Esophagus muscularis mucosa (tissue), 4 donors: ENCODE measurements at regions not wholly inside any gene's neighbourhood (a gene's known extent, or its start where the extent isn't known, plus 50 kb on each side); places are given as distances from the start of the nearest gene placed in this dataset.

Experiments used
- DNase-seq: peaks from one replicate; pipeline ENCODE4 v3.0.0-alpha.2; 2017; ENCODE audit errors: extremely low spot score
- H3K27ac ChIP-seq, 4 donors: fragments of 200-600 bp; sonication (generic); replicated peaks in 1 of 4; 1 replicate in 3 of 4; 2 replicates in 1 of 4; pipeline ENCODE4 v1.5.1; 2016 to 2019; ENCODE audit warnings: mild to moderate bottlenecking in 1 of 4
- H3K27me3 ChIP-seq, 4 donors: fragments of 200-600 bp; sonication (generic); one replicate each; pipeline versions ENCODE4 v1.5.1 to v1.6.0; 2016 to 2019
- H3K36me3 ChIP-seq, 4 donors: fragments of 200-600 bp; sonication (generic); one replicate each; pipeline ENCODE4 v1.5.1; 2016 to 2019
- H3K4me1 ChIP-seq, 4 donors: fragments of 200-600 bp; sonication (generic); one replicate each; pipeline ENCODE4 v1.5.1; 2016 to 2019
- H3K4me3 ChIP-seq, 4 donors: fragments of 200-600 bp; sonication (generic); 1 replicate in 2 of 4; 2 replicates in 2 of 4; pipeline ENCODE4 v1.5.1; 2016 to 2019; ENCODE audit warnings: mild to moderate bottlenecking in 4 of 4, moderate library complexity in 1 of 4
- H3K9me3 ChIP-seq, 4 donors: fragments of 200-600 bp; sonication (generic); 1 replicate in 3 of 4; 2 replicates in 1 of 4; pipeline ENCODE4 v1.5.1; 2016 to 2019
- EP300 ChIP-seq: sonication (generic); formaldehyde crosslinking; IDR thresholded peaks from one replicate; pipeline ENCODE4 v1.6.1; 2017; ENCODE audit warnings: antibody characterized with exemption
- POLR2A ChIP-seq: fragments of 450-650 bp; IDR thresholded peaks from one replicate; pipeline ENCODE4 v1.6.1; 2017; ENCODE audit warnings: antibody characterized with exemption, moderate library complexity, mild to moderate bottlenecking, low read depth
- POLR2AphosphoS5 ChIP-seq, 2 donors: sonication (generic); formaldehyde crosslinking; IDR thresholded peaks; one replicate each; pipeline ENCODE4 v1.6.1; 2017; ENCODE audit warnings: antibody characterized with exemption in 2 of 2
- WGBS: methylation state at CpG from one replicate; pipeline ENCODE4 v1.1.5; 2018; 5-methylcytosine and 5-hydroxymethylcytosine counted together
- intact Hi-C: fragments of 100-400 bp; cut with DNase I; formaldehyde crosslinking; loops from one replicate; pipeline ENCODE4 v1.15.1; 2023
- TF ChIP-seq, protein P1 (sequence below), 3 experiments: fragments of 200-600 bp in 2 of 3; fragments of 450-650 bp in 1 of 3; sonication (generic) in 2 of 3; IDR thresholded peaks; one replicate each; pipeline ENCODE4 v1.5.1; 2017 to 2019; ENCODE audit warnings: antibody characterized with exemption in 3 of 3, mild to moderate bottlenecking in 2 of 3, moderate library complexity in 1 of 3

GRCh38 chr2:121998751-121999150, 243.3 kb downstream of the TSN start:
- no peak overlapping the region for H3K27ac ChIP-seq
- 79% methylated on average over 3 of the region's 4 CpGs for WGBS

GRCh38 chr2:121999264-121999663, 243.8 kb downstream of the TSN start:
- no peak for DNase-seq
- intact Hi-C loops, result no loop called here
- no peaks in the 10 kb centered on the region for H3K27me3 ChIP-seq
- peaks cover 0 to 12% (median 4%) of the 10 kb centered on the region in 4 donors for H3K4me1 ChIP-seq
- no peak for TF ChIP-seq POLR2AphosphoS5 (IDR thresholded peaks at IDR 0.05)
- TF ChIP-seq, protein P1, sequence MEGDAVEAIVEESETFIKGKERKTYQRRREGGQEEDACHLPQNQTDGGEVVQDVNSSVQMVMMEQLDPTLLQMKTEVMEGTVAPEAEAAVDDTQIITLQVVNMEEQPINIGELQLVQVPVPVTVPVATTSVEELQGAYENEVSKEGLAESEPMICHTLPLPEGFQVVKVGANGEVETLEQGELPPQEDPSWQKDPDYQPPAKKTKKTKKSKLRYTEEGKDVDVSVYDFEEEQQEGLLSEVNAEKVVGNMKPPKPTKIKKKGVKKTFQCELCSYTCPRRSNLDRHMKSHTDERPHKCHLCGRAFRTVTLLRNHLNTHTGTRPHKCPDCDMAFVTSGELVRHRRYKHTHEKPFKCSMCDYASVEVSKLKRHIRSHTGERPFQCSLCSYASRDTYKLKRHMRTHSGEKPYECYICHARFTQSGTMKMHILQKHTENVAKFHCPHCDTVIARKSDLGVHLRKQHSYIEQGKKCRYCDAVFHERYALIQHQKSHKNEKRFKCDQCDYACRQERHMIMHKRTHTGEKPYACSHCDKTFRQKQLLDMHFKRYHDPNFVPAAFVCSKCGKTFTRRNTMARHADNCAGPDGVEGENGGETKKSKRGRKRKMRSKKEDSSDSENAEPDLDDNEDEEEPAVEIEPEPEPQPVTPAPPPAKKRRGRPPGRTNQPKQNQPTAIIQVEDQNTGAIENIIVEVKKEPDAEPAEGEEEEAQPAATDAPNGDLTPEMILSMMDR (IDR thresholded peaks at IDR 0.05), result no peak
- TF ChIP-seq POLR2A, result no peak
- TF ChIP-seq EP300, result no peak
- H3K36me3 ChIP-seq, result no peaks in the 10 kb centered on the region
- 22% methylated on average over 5 of the region's 6 CpGs for WGBS
- no peak overlapping the region for H3K4me3 ChIP-seq
- H3K27ac ChIP-seq, result no peak overlapping the region
- H3K9me3 ChIP-seq, result no peaks in the 10 kb centered on the region

More at GRCh38 chr2:121998751-121999150, 243.3 kb downstream of the TSN start:
- H3K4me3 ChIP-seq, result no peak overlapping the region
- TF ChIP-seq EP300, result no peak
- no peak for TF ChIP-seq POLR2A
- no peak for TF ChIP-seq POLR2AphosphoS5 (IDR thresholded peaks at IDR 0.05)
- TF ChIP-seq, protein P1 (IDR thresholded peaks at IDR 0.05), result no peak
- no peaks in the 10 kb centered on the region for H3K9me3 ChIP-seq
- no peaks in the 10 kb centered on the region for H3K27me3 ChIP-seq
- intact Hi-C loops, result no loop called here
- H3K36me3 ChIP-seq, result no peaks in the 10 kb centered on the region
- peaks cover 0 to 12% (median 4%) of the 10 kb centered on the region in 4 donors for H3K4me1 ChIP-seq
- DNase-seq, result peak; percentile 79

DNA sequence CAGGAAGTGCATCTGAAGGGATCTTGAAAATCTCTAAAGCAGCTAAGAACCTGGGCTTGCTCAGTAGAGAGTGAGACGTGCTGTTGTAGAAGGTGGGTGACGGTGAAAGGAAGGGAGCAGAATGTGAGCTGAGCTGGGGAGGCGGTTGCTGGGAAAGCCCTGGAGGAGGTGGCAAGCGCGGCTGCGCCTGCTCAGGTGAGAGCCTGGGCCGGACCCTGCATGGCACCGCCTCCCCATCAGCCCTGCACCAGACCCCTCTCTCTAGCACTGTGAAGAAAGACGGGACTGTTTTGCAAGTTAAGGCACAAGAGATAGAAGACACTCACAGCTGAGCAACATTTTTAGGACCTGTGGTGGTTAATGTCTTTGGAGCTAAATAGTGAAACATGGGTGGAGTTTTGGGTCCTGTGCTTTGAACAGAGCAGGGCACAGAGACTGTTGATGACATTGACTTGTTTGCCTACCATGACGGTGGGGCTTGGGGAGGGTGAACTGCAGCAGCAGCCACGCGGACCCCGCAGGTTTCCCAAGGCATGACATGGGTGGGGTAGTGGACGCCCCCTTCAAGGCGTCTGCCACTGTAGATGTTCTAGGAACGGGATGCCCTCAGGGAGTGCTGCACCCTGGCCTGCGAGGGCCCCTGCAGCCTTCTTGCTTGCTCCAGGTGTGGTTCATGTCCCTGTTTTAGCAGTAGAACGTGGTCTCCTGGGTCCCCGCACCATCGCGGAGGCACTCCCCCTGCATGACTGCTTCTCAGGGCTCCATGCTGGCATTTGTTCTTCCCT, 245.3 kb downstream of the TSN start:
- Histone ChIP-seq H3K27ac (no peak overlapping the region), H3K27me3 (no peaks in the 10 kb centered on the region), H3K4me3 (no peak overlapping the region), H3K36me3 (no peaks in the 10 kb centered on the region), H3K9me3 (no peaks in the 10 kb centered on the region), H3K4me1 (peaks cover 0 to 12% (median 4%) of the 10 kb centered on the region in 4 donors)
- WGBS, result 93% methylated on average over 16 of the region's 21 CpGs
- intact Hi-C loops, result no loop called here
- peak; percentile 81 for DNase-seq
- no peak for TF ChIP-seq EP300
- no peak for TF ChIP-seq POLR2AphosphoS5 (IDR thresholded peaks at IDR 0.05)
- TF ChIP-seq, protein P1 (IDR thresholded peaks at IDR 0.05), result no peak
- no peak for TF ChIP-seq POLR2A

GRCh38 chr2:122001441-122001874, 246.0 kb downstream of the TSN start:
- 83% methylated on average over 7 of the region's 7 CpGs for WGBS
- peak; percentile 78 for DNase-seq
- no peaks in the 10 kb centered on the region for H3K36me3 ChIP-seq

More at GRCh38 chr2:122001441-122001874, 246.0 kb downstream of the TSN start:
- Histone ChIP-seq H3K4me3 (no peak overlapping the region), H3K27ac (no peak overlapping the region), H3K4me1 (peaks cover 0 to 12% (median 4%) of the 10 kb centered on the region in 4 donors), H3K27me3 (no peaks in the 10 kb centered on the region), H3K9me3 (no peaks in the 10 kb centered on the region)
- intact Hi-C loops, result no loop called here
- TF ChIP-seq, protein P1 (IDR thresholded peaks at IDR 0.05), result no peak
- TF ChIP-seq POLR2AphosphoS5 (IDR thresholded peaks at IDR 0.05), result no peak
- TF ChIP-seq EP300, result no peak
- TF ChIP-seq POLR2A, result no peak
